ENCODE measurements at regions not wholly inside any gene's neighbourhood (a gene's known extent, or its start where the extent isn't known, plus 50 kb on each side); places are given as distances from the start of the nearest gene placed in this dataset.
"Not testable (repeated sequence)": the region's sequence is repeated elsewhere in the genome, so short reads cannot be mapped to it uniquely, and the experiment has no call there.

GRCh38 chr6:130535242-130535641, 169.4 kb downstream of the TMEM200A start:
- DNase-seq (ENCODE audit: low read depth), result no peak
- H3K4me3 ChIP-seq (ENCODE audit: low read depth, low read length), result no peak overlapping the region

GRCh38 chr6:130537447-130537846, 171.6 kb downstream of the TMEM200A start:
- H3K4me3 ChIP-seq (ENCODE audit: low read depth, low read length), result no peak overlapping the region
- DNase-seq (ENCODE audit: low read depth), result no peak

- DNase-seq (ENCODE audit: low read depth), result peak; percentile 19
These were observed 181.9 kb downstream of the TMEM200A start for GRCh38 chr6:130547723-130548122.

GRCh38 chr6:130557481-130558112, 191.8 kb downstream of the TMEM200A start:
- no peak overlapping the region for H3K4me3 ChIP-seq (ENCODE audit: low read depth, low read length)
- no peak for DNase-seq (ENCODE audit: low read depth)

More at GRCh38 chr6:130547723-130548122, 181.9 kb downstream of the TMEM200A start:
- H3K4me3 ChIP-seq (ENCODE audit: low read depth, low read length), result no peak overlapping the region

GRCh38 chr6:130558131-130558530, 192.3 kb downstream of the TMEM200A start:
- DNase-seq (ENCODE audit: low read depth), result no peak
- no peak overlapping the region for H3K4me3 ChIP-seq (ENCODE audit: low read depth, low read length)

GRCh38 chr6:130559166-130559565, 193.3 kb downstream of the TMEM200A start:
- H3K4me3 ChIP-seq (ENCODE audit: low read depth, low read length), result no peak overlapping the region
- DNase-seq (ENCODE audit: low read depth), result no peak

- H3K4me3 ChIP-seq (ENCODE audit: low read depth, low read length), result no peak overlapping the region
- peak; percentile 32 for DNase-seq (ENCODE audit: low read depth)
These were observed 194.4 kb downstream of the TMEM200A start for GRCh38 chr6:130560231-130560630.

- not testable (repeated sequence) for DNase-seq (ENCODE audit: low read depth); H3K4me3 ChIP-seq (ENCODE audit: low read depth, low read length)
These were observed 195.3 kb downstream of the TMEM200A start for GRCh38 chr6:130561159-130561558.

GRCh38 chr6:130565696-130566095, 199.9 kb downstream of the TMEM200A start:
- no peak for DNase-seq (ENCODE audit: low read depth)
- H3K4me3 ChIP-seq (ENCODE audit: low read depth, low read length), result no peak overlapping the region

GRCh38 chr6:130574146-130574545, 208.3 kb downstream of the TMEM200A start:
- no peak for DNase-seq (ENCODE audit: low read depth)

GRCh38 chr6:130575557-130575956, 209.7 kb downstream of the TMEM200A start:
- no peak for DNase-seq (ENCODE audit: low read depth)

More at GRCh38 chr6:130574146-130574545, 208.3 kb downstream of the TMEM200A start:
- no peak overlapping the region for H3K4me3 ChIP-seq (ENCODE audit: low read depth, low read length)

GRCh38 chr6:130575971-130576370, 210.2 kb downstream of the TMEM200A start:
- no peak overlapping the region for H3K4me3 ChIP-seq (ENCODE audit: low read depth, low read length)
- DNase-seq (ENCODE audit: low read depth), result no peak

More at GRCh38 chr6:130575557-130575956, 209.7 kb downstream of the TMEM200A start:
- no peak overlapping the region for H3K4me3 ChIP-seq (ENCODE audit: low read depth, low read length)

GRCh38 chr6:130577178-130577919, 211.5 kb downstream of the TMEM200A start:
- no peak for DNase-seq (ENCODE audit: low read depth)
- no peak overlapping the region for H3K4me3 ChIP-seq (ENCODE audit: low read depth, low read length)

GRCh38 chr6:130578713-130579112, 212.9 kb downstream of the TMEM200A start:
- H3K4me3 ChIP-seq (ENCODE audit: low read depth, low read length), result no peak overlapping the region
- no peak for DNase-seq (ENCODE audit: low read depth)

GRCh38 chr6:130583268-130583667, 217.5 kb downstream of the TMEM200A start:
- DNase-seq (ENCODE audit: low read depth), result no peak
- H3K4me3 ChIP-seq (ENCODE audit: low read depth, low read length), result no peak overlapping the region

GRCh38 chr6:130585587-130585986, 219.8 kb downstream of the TMEM200A start:
- no peak overlapping the region for H3K4me3 ChIP-seq (ENCODE audit: low read depth, low read length)
- no peak for DNase-seq (ENCODE audit: low read depth)

GRCh38 chr6:130587778-130588520, 222.1 kb downstream of the TMEM200A start:
- DNase-seq (ENCODE audit: low read depth), result peak; percentile 83
- no peak overlapping the region for H3K4me3 ChIP-seq (ENCODE audit: low read depth, low read length)

- no peak for DNase-seq (ENCODE audit: low read depth)
- H3K4me3 ChIP-seq (ENCODE audit: low read depth, low read length), result no peak overlapping the region
These were observed 227.4 kb downstream of the TMEM200A start for GRCh38 chr6:130593200-130593599.

- H3K4me3 ChIP-seq (ENCODE audit: low read depth, low read length), result no peak overlapping the region
- DNase-seq (ENCODE audit: low read depth), result no peak
These were observed 228.1 kb downstream of the TMEM200A start for GRCh38 chr6:130593948-130594347.

All from skeletal muscle cell (primary cell).